Stimulated activated CD4-positive, alpha-beta T cell treated with anti-CD3 and anti-CD28 coated beads, TNF-alpha, amount 100 ng/mL, for 4 hours (primary cell): ENCODE measurements at regions not wholly inside any gene's neighbourhood (a gene's known extent, or its start where the extent isn't known, plus 50 kb on each side); places are given as distances from the start of the nearest gene placed in this dataset.
"Not testable (repeated sequence)": the region's sequence is repeated elsewhere in the genome, so short reads cannot be mapped to it uniquely, and the experiment has no call there.

Experiments
- DNase-seq, 3 experiments: peaks; one replicate each; pipeline ENCODE4 v3.0.0-alpha.2; 2020; ENCODE audit warnings: low read depth in 3 of 3

GRCh38 chr5:62100201-62100600, 205.8 kb upstream of the KIF2A start:
- DNase-seq = no peak

GRCh38 chr5:62103863-62104262, 202.1 kb upstream of the KIF2A start:
- not testable (repeated sequence) for DNase-seq

GRCh38 chr5:62111428-62111827, 194.6 kb upstream of the KIF2A start:
- no peak for DNase-seq

GRCh38 chr5:62112689-62113228, 193.2 kb upstream of the KIF2A start:
- no peak for DNase-seq

- no peak for DNase-seq
Observed at GRCh38 chr5:62115014-62115413, 191.0 kb upstream of the KIF2A start.

GRCh38 chr5:62124266-62124665, 181.7 kb upstream of the KIF2A start:
- no peak for DNase-seq

GRCh38 chr5:62126090-62126489, 179.9 kb upstream of the KIF2A start:
- no peak for DNase-seq

- no peak for DNase-seq
Observed at GRCh38 chr5:62127098-62127736, 178.8 kb upstream of the KIF2A start.

GRCh38 chr5:62130107-62130506, 175.9 kb upstream of the KIF2A start:
- DNase-seq = no peak

- DNase-seq = no peak
Observed at GRCh38 chr5:62132276-62132675, 173.7 kb upstream of the KIF2A start.

- DNase-seq = no peak
Observed at GRCh38 chr5:62133426-62133825, 172.6 kb upstream of the KIF2A start.

- no peak for DNase-seq
Observed at GRCh38 chr5:62134811-62135210, 171.2 kb upstream of the KIF2A start.

GRCh38 chr5:62137628-62138027, 168.4 kb upstream of the KIF2A start:
- DNase-seq = no peak

- DNase-seq = no peak
Observed at GRCh38 chr5:62138607-62139006, 167.4 kb upstream of the KIF2A start.

GRCh38 chr5:62139741-62140140, 166.3 kb upstream of the KIF2A start:
- DNase-seq = no peak

- no peak for DNase-seq
Observed at GRCh38 chr5:62142351-62142750, 163.7 kb upstream of the KIF2A start.

GRCh38 chr5:62143268-62144229, 162.5 kb upstream of the KIF2A start:
- DNase-seq = no peak

GRCh38 chr5:62144401-62145022, 161.5 kb upstream of the KIF2A start:
- DNase-seq = no peak

- no peak for DNase-seq
Observed at GRCh38 chr5:62149879-62150278, 156.1 kb upstream of the KIF2A start.

- DNase-seq = no peak
Observed at GRCh38 chr5:62152394-62153087, 153.5 kb upstream of the KIF2A start.

- no peak for DNase-seq
Observed at GRCh38 chr5:62154758-62155157, 151.2 kb upstream of the KIF2A start.

GRCh38 chr5:62155988-62156387, 150.0 kb upstream of the KIF2A start:
- DNase-seq = no peak
